ENCODE measurements at regions not wholly inside any gene's neighbourhood (a gene's known extent, or its start where the extent isn't known, plus 50 kb on each side); places are given as distances from the start of the nearest gene placed in this dataset.

- Histone ChIP-seq H2AK5ac (ENCODE audit: low read depth, low read length) (no peak overlapping the region), H3K36me3 (replicated peaks in 1 of 2; ENCODE audit: control insufficient read depth in 2 of 2, insufficient read depth in 2 of 2, low read length in 2 of 2) (peaks cover 0 to 10% of the 10 kb centered on the region in 2 donors)
Measured at GRCh38 chr3:181633556-181633955, 78.2 kb upstream of the SOX2 start.

DNA sequence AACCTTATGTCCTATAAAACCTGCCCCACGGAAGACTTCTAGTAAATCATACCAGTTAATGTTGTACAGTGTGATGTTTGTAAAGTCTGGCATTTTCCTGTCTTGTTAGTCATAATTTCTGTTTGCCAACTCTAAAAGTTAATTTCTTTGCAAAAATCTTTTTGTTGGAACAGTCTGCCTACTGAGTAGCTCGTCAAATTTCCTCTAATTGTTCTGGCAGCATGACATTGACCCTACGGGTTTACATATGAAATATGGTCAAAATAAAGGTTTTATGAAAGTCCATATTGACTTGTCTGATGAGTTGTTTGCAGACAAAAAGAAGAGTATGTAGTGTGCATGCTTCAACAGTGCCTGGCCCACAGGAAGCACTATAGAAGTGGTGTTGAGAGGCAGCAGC is 79.8 kb upstream of the SOX2 start:
- Histone ChIP-seq H3K4ac (ENCODE audit: low read length) (no peak overlapping the region), H4K91ac (ENCODE audit: low read depth, low read length, poor library complexity) (no peak overlapping the region), H3K36me3 (replicated peaks in 1 of 2; ENCODE audit: control insufficient read depth in 2 of 2, insufficient read depth in 2 of 2, low read length in 2 of 2) (peaks cover 0 to 10% of the 10 kb centered on the region in 2 donors), H4K8ac (ENCODE audit: low read depth, low read length) (no peak overlapping the region), H3K4me2 (ENCODE audit: insufficient read depth, low read length, poor library complexity, severe bottlenecking) (no peak overlapping the region), H3K27me3 (ENCODE audit: control insufficient read depth in 3 of 3, insufficient read depth in 3 of 3, low read depth in 1 of 3, low read length in 3 of 3) (no peaks in the 10 kb centered on the region), H2BK5ac (ENCODE audit: low read length) (no peak overlapping the region), H3K4me1 (ENCODE audit: control insufficient read depth in 2 of 2, insufficient read depth in 1 of 2, low read depth in 1 of 2, low read length in 2 of 2) (peaks cover 0 to 2% of the 10 kb centered on the region in 2 donors), H2BK120ac (ENCODE audit: low read depth, low read length) (no peak overlapping the region), H3K23ac (ENCODE audit: low read depth, low read length, poor library complexity) (no peak overlapping the region), H3K79me1 (ENCODE audit: low read depth, low read length) (no peaks in the 10 kb centered on the region), H3K18ac (ENCODE audit: low read length) (no peak overlapping the region), H2AK5ac (ENCODE audit: low read depth, low read length) (no peak overlapping the region), H3K9me3 (replicated peaks in 1 of 2; ENCODE audit: control insufficient read depth in 2 of 2, insufficient read depth in 1 of 2, low read depth in 1 of 2, low read length in 2 of 2) (no peaks in the 10 kb centered on the region), H2AFZ (ENCODE audit: low read length) (no peak overlapping the region), H2BK12ac (ENCODE audit: low read length) (no peak overlapping the region), H3K27ac (replicated peaks; ENCODE audit: low read length) (no peak overlapping the region), H2BK15ac (ENCODE audit: low read length) (no peak overlapping the region), H3K14ac (ENCODE audit: low read length) (no peak overlapping the region), H3K4me3 (ENCODE audit: low read length in 2 of 2) (no peak overlapping the region), H3K9ac (ENCODE audit: low read depth, low read length, poor library complexity) (no peak overlapping the region)
- no CpG with 5 or more reads among the region's 3 CpGs for WGBS, 2 donors (ENCODE audit: extremely low coverage in 2 of 2, insufficient read length in 2 of 2, insufficient replicate concordance in 1 of 2)
- no peak for DNase-seq (ENCODE audit: low spot score)

More at GRCh38 chr3:181633556-181633955, 78.2 kb upstream of the SOX2 start:
- no peak overlapping the region for H4K91ac ChIP-seq (ENCODE audit: low read depth, low read length, poor library complexity)
- H3K23ac ChIP-seq (ENCODE audit: low read depth, low read length, poor library complexity), result no peak overlapping the region
- no peak overlapping the region for H3K4me2 ChIP-seq (ENCODE audit: insufficient read depth, low read length, poor library complexity, severe bottlenecking)
- H4K8ac ChIP-seq (ENCODE audit: low read depth, low read length), result no peak overlapping the region
- no peak overlapping the region for H3K27ac ChIP-seq (replicated peaks; ENCODE audit: low read length)
- H2BK5ac ChIP-seq (ENCODE audit: low read length), result no peak overlapping the region
- H3K18ac ChIP-seq (ENCODE audit: low read length), result no peak overlapping the region
- H3K27me3 ChIP-seq (ENCODE audit: control insufficient read depth in 3 of 3, insufficient read depth in 3 of 3, low read depth in 1 of 3, low read length in 3 of 3), result no peaks in the 10 kb centered on the region
- no peak overlapping the region for H3K14ac ChIP-seq (ENCODE audit: low read length)
- no peak overlapping the region for H2BK120ac ChIP-seq (ENCODE audit: low read depth, low read length)
- H2AFZ ChIP-seq (ENCODE audit: low read length), result no peak overlapping the region
- H3K4ac ChIP-seq (ENCODE audit: low read length), result no peak overlapping the region
- DNase-seq (ENCODE audit: low spot score), result no peak
- no CpG with 5 or more reads among the region's 7 CpGs for WGBS, 2 donors (ENCODE audit: extremely low coverage in 2 of 2, insufficient read length in 2 of 2, insufficient replicate concordance in 1 of 2)
- H2BK12ac ChIP-seq (ENCODE audit: low read length), result no peak overlapping the region
- H3K79me1 ChIP-seq (ENCODE audit: low read depth, low read length), result no peaks in the 10 kb centered on the region
- H3K9ac ChIP-seq (ENCODE audit: low read depth, low read length, poor library complexity), result no peak overlapping the region
- H3K4me1 ChIP-seq (ENCODE audit: control insufficient read depth in 2 of 2, insufficient read depth in 1 of 2, low read depth in 1 of 2, low read length in 2 of 2), result peaks cover 0 to 2% of the 10 kb centered on the region in 2 donors
- H3K9me3 ChIP-seq (replicated peaks in 1 of 2; ENCODE audit: control insufficient read depth in 2 of 2, insufficient read depth in 1 of 2, low read depth in 1 of 2, low read length in 2 of 2), result no peaks in the 10 kb centered on the region
- no peak overlapping the region for H3K4me3 ChIP-seq (ENCODE audit: low read length in 2 of 2)
- H2BK15ac ChIP-seq (ENCODE audit: low read length), result no peak overlapping the region

GRCh38 chr3:181630853-181631252 is 80.9 kb upstream of the SOX2 start:
- Histone ChIP-seq H2BK120ac (ENCODE audit: low read depth, low read length) (no peak overlapping the region), H2AK5ac (ENCODE audit: low read depth, low read length) (no peak overlapping the region), H3K9ac (ENCODE audit: low read depth, low read length, poor library complexity) (no peak overlapping the region), H3K14ac (ENCODE audit: low read length) (no peak overlapping the region), H3K27ac (replicated peaks; ENCODE audit: low read length) (no peak overlapping the region), H2BK15ac (ENCODE audit: low read length) (no peak overlapping the region), H4K91ac (ENCODE audit: low read depth, low read length, poor library complexity) (no peak overlapping the region), H2AFZ (ENCODE audit: low read length) (no peak overlapping the region), H3K4me3 (ENCODE audit: low read length in 2 of 2) (no peak overlapping the region), H3K23ac (ENCODE audit: low read depth, low read length, poor library complexity) (no peak overlapping the region), H4K8ac (ENCODE audit: low read depth, low read length) (no peak overlapping the region), H2BK5ac (ENCODE audit: low read length) (no peak overlapping the region), H2BK12ac (ENCODE audit: low read length) (no peak overlapping the region), H3K4me2 (ENCODE audit: insufficient read depth, low read length, poor library complexity, severe bottlenecking) (no peak overlapping the region), H3K27me3 (ENCODE audit: control insufficient read depth in 3 of 3, insufficient read depth in 3 of 3, low read depth in 1 of 3, low read length in 3 of 3) (no peaks in the 10 kb centered on the region), H3K79me1 (ENCODE audit: low read depth, low read length) (no peaks in the 10 kb centered on the region), H3K4ac (ENCODE audit: low read length) (no peak overlapping the region), H3K4me1 (ENCODE audit: control insufficient read depth in 2 of 2, insufficient read depth in 1 of 2, low read depth in 1 of 2, low read length in 2 of 2) (peaks cover 2 to 3% of the 10 kb centered on the region in 2 donors), H3K9me3 (replicated peaks in 1 of 2; ENCODE audit: control insufficient read depth in 2 of 2, insufficient read depth in 1 of 2, low read depth in 1 of 2, low read length in 2 of 2) (no peaks in the 10 kb centered on the region), H3K36me3 (replicated peaks in 1 of 2; ENCODE audit: control insufficient read depth in 2 of 2, insufficient read depth in 2 of 2, low read length in 2 of 2) (peaks cover 0 to 10% of the 10 kb centered on the region in 2 donors), H3K18ac (ENCODE audit: low read length) (no peak overlapping the region)
- DNase-seq (ENCODE audit: low spot score), result no peak

- H3K4me3 ChIP-seq (ENCODE audit: low read length in 2 of 2), result no peak overlapping the region
- H4K91ac ChIP-seq (ENCODE audit: low read depth, low read length, poor library complexity), result no peak overlapping the region
- DNase-seq (ENCODE audit: low spot score), result no peak
- H3K9me3 ChIP-seq (replicated peaks in 1 of 2; ENCODE audit: control insufficient read depth in 2 of 2, insufficient read depth in 1 of 2, low read depth in 1 of 2, low read length in 2 of 2), result no peaks in the 10 kb centered on the region
- no peak overlapping the region for H2BK12ac ChIP-seq (ENCODE audit: low read length)
- no peak overlapping the region for H3K4ac ChIP-seq (ENCODE audit: low read length)
- no peak overlapping the region for H2AK5ac ChIP-seq (ENCODE audit: low read depth, low read length)
- H3K4me1 ChIP-seq (ENCODE audit: control insufficient read depth in 2 of 2, insufficient read depth in 1 of 2, low read depth in 1 of 2, low read length in 2 of 2), result peaks cover 2 to 3% of the 10 kb centered on the region in 2 donors
- no peak overlapping the region for H2BK5ac ChIP-seq (ENCODE audit: low read length)
- no peak overlapping the region for H3K23ac ChIP-seq (ENCODE audit: low read depth, low read length, poor library complexity)
- H3K36me3 ChIP-seq (replicated peaks in 1 of 2; ENCODE audit: control insufficient read depth in 2 of 2, insufficient read depth in 2 of 2, low read length in 2 of 2), result peaks cover 0 to 3% of the 10 kb centered on the region in 2 donors
- no peak overlapping the region for H3K18ac ChIP-seq (ENCODE audit: low read length)
- H3K9ac ChIP-seq (ENCODE audit: low read depth, low read length, poor library complexity), result no peak overlapping the region
- no peak overlapping the region for H2AFZ ChIP-seq (ENCODE audit: low read length)
- H2BK120ac ChIP-seq (ENCODE audit: low read depth, low read length), result no peak overlapping the region
- H3K79me1 ChIP-seq (ENCODE audit: low read depth, low read length), result no peaks in the 10 kb centered on the region
- no peak overlapping the region for H4K8ac ChIP-seq (ENCODE audit: low read depth, low read length)
- no peak overlapping the region for H3K27ac ChIP-seq (replicated peaks; ENCODE audit: low read length)
- H2BK15ac ChIP-seq (ENCODE audit: low read length), result no peak overlapping the region
- no CpG with 5 or more reads among the region's 3 CpGs for WGBS, 2 donors (ENCODE audit: extremely low coverage in 2 of 2, insufficient read length in 2 of 2, insufficient replicate concordance in 1 of 2)
- no peaks in the 10 kb centered on the region for H3K27me3 ChIP-seq (ENCODE audit: control insufficient read depth in 3 of 3, insufficient read depth in 3 of 3, low read depth in 1 of 3, low read length in 3 of 3)
- H3K14ac ChIP-seq (ENCODE audit: low read length), result no peak overlapping the region
- H3K4me2 ChIP-seq (ENCODE audit: insufficient read depth, low read length, poor library complexity, severe bottlenecking), result no peak overlapping the region
Measured at GRCh38 chr3:181629711-181630110, 82.0 kb upstream of the SOX2 start.
